HG03280 (cell line): ENCODE measurements at regions not wholly inside any gene's neighbourhood (a gene's known extent, or its start where the extent isn't known, plus 50 kb on each side); places are given as distances from the start of the nearest gene placed in this dataset.

ENCODE experiments used
- ATAC-seq: cut with Tn5 transposase; IDR thresholded peaks from one replicate; pipeline ENCODE4 v1.9.1; 2021; ENCODE audit warnings: mild to moderate bottlenecking, moderate library complexity; ENCODE audit not compliant: unreplicated experiment

DNA sequence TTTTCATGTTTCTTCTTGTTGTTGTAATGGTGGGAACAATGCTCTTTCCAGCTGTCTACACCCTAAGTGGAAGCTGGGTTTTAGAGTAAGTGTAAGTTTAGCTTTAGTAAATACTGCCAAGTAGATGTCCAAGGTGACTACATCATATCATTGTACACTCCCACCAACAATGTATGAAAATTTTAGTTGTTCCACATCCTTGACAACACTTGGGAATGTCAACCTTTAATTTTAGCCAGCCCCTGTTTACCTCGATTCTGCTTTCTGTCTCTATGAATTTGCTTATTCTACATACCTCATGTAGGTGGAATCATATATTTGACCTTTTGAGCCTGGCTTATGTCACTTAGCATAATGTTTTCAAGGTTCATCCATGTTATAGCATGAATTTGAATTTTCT, 93.0 kb downstream of the MTPAP start:
- no peak for ATAC-seq

DNA sequence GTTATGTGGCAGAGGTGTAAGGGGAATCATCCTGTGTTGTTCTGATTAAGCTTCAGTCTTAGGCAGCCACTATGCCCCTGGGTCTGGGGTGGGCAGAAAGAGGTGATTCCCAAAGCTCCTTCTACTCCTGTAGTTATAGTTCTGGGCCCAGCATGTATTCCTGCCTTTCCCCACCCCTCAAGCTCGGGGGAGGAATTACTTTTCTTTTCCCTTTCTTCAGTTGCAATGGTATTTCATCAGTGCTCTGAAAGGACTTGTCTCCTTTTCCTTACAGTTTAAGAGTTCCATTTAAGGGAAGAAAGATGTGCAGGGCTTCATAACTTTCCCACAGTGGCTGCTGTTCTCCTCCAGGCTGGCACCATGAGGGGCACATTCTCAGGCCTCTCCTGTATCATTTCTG, 94.2 kb downstream of the MTPAP start:
- ATAC-seq: no peak

DNA sequence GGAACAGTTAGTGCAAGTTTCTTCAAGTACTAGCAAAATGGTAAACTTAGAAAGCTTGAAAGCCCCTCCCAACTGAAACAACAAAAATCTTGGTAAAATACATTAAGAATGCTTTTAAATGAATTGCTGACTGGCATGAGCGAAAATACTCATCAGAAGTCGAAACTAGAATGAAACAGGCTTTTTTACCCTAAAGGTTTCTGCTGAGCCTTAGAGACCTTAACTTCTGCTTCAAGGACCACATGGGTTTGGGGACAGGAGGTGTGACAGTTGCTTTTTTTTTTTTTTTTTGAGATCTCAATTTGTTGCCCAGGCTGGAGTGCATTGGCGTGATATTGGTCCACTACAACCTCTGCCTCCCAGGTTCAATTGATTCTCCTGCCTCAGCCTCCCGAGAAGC, 100.3 kb downstream of the MTPAP start:
- ATAC-seq: no peak

DNA sequence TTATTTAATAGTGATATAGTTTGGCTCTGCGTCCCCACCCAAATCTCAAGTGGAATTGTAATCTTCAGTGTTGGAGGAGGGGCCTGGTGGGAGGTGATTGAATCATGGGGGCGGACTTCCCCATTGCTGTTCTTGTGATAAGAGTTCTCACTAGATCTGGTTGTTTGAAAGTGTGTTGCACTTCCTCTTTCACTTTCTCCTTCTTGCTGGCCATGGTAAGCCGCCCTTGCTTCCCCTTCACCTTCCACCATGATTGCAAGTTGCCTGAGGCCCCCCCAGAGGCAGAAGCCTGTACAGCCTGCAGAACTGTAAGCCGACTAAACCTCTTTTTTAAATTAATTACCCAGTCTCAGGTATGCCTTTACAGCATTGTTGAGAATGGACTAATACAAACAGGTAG, 101.4 kb downstream of the MTPAP start:
- ATAC-seq: no peak

DNA sequence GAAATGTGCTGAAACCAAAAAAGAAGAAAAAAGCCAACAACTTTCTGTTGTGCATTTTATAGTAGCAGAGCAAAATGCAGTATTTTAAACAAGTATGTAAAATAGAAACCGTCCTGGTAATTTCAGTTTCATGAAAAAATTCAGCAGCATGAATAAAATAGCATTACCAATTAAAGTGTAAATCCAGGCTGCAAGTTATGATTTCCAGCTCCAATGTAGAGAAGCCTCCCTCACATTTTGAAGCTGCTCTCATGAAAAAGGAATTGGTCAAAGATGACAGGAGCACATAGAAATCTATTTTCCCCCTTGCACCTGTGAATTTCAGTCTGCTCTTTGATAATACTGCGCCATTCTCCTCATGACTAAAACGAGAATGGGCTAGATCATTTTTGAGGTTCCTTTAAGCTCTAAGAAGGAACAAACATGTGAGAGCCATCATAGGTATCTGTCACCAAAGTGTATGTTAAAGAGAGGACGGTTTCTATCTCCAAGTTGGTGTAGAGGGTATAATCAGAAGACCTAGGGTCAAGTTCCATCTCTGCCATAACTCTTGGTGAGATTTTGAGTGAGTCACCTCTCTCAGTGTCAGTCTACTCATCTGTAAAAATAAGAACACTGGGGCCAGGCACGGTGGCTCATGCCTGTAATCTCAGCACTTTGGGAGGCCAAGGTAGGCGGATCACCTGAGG, 107.5 kb downstream of the MTPAP start:
- peak; percentile 50 for ATAC-seq

DNA sequence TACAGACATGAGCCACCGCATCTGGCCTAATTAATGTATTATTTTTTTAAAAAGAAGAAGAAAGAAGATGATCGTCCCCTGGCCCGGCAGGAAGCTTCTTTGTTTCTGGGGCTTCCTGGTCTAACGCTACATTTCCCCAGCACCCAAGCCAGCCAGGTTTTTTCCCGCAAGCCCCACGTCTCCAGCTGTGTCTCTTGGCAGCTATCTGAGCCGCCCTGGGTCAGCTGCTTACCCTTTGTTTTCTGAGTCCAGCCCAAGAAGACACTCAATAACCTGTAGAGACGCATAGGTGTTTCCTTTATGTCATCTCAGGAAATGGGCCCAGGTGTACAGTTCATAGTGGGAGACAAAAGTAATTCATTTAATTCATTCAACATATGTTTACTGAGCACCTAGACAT, 110.2 kb downstream of the MTPAP start:
- no peak for ATAC-seq

DNA sequence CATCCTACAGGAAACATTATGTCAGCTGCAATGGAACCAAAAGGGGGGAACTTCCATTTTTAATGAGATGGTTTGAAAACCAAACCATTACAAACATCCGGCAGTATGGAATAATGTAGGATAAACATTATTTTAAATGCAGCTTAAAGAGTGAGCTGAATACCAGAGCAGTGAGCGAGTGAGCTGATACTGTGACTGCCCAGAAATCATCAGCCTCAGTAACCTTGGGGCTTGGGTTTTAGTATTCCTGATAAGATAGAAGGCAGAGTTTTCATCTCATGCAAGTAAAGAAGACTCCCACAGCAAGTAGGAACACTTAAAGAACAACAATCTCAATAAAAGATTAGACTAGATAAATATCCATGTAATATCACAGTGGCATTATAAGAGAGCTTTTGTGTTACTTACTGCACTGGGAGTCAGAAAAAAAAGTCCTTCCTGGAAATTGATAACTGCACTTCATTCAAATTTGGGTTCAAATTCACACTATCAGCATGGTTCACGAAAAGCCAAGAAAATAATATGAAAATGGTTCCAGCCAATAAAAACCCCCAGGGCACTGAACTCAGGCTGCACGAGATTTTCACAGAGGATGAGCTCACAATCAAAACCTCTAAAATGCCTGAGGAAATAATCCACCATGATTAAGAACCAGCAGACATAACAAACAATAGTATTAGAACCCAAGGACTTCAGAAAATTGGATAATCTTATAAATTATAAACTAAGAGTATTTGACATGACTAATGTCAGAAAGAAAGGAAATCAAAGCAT, 115.7 kb downstream of the MTPAP start:
- ATAC-seq: no peak

DNA sequence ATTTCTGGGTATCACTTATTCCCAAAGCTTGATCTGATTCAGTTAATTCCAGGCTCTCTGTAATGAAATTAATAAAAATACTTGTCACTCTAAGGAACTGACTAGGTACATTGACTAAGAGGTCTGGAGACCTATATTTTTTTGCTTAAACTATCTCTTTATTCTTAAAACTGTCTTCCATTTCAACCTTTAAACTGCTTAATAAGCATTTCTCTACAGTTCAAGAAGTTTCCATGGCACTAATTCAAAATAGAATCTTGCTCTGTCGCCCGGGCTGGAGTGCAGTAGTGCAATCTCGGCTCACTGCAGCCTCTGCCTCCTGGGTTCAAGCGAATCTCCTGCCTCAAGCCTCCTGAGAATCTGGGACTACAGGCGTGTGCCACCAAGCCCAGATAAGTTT, 117.4 kb downstream of the MTPAP start:
- no peak for ATAC-seq

DNA sequence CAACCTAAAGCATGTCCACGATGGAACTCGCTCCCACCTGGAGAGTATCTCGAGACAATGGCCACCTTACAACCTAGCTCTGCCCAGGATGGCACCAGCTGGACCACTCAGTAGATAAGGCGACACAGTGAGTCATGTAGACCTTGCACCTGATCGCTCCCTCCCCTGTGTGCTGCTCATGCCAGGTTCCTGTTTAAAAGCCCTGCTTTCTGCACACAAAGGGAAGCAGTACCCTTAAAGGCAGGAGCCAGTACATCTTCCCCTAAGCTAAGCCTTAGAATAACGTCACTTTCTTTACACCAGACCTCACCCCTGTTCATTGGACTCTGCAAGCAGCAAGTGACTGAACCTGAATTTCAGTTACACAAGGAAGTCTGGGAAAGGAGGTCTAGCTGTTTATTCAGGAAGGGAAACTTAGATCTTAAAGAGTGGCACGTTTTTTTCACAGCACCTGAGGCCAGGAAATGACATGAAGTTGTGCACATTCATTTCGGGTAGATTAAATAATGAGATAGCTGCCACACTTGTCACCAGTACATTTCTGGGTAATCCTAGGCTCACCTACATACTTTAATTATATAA, 117.9 kb downstream of the MTPAP start:
- no peak for ATAC-seq

DNA sequence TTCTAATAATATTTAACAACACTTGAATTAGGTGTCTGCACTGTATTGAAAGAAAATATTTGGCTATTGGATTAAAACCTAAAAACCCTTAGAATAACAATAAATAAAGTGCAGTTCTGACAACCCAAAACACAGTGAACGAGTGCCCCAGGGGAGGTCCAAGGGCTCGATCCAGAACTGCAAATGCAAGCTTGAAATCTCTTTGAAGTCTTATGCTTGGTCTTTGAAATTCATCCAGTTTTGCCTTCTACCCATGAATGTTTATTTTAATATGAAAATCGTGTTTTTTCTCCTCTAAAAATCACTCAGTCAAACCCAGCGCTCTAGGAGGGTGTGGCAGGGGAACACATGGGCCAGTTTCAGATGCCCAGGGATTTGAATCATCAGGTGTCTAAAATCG, 119.5 kb downstream of the MTPAP start:
- no peak for ATAC-seq

DNA sequence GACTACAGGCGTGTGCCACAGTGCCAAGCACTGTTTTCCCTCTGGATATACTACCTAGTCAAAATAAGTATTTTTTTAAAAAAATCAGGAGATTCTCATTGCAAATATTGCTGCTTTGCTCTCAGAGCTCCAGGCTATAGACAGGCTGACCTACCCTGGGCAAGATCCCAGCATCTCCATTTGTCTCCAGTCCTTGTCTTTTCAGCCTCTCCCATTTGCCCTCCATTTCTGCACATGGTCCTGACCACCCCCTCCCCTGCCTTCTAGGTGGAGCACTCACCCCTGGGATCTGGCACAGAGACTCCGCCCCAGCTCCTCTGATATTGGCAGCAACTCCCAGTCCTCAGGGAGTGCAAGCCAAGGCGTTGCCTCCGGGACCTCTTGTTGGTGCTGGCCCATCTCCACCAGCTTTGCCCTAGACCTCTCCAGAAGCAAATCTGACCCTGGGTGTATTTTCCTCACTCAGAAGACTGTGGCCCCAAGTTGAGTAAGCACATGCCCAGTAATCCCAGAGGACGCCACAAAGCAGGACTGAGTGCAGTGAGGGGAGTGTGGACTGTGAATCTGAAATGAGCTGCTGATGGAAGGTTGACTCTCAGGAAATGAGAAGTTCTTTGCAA, 120.6 kb downstream of the MTPAP start:
- no peak for ATAC-seq

DNA sequence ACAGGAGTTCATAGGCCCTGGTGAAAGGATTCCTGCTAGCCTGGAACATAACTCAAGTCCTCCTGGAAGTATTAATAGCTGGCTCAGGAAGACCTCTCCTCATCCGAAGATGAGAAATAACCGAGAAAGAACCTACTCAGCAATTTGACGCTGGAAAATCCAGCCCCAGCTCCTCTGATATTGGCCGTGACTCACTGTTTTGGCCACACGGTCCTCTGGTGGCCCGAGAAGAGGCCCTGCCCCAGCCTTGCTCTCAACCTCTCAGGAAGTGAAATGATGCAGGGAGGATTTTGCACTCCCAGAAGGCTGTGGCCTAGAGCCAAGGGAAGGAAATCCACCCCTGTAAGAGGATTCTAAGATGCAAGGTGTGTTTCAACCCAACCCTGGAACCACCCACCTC, 121.6 kb downstream of the MTPAP start:
- ATAC-seq: no peak

DNA sequence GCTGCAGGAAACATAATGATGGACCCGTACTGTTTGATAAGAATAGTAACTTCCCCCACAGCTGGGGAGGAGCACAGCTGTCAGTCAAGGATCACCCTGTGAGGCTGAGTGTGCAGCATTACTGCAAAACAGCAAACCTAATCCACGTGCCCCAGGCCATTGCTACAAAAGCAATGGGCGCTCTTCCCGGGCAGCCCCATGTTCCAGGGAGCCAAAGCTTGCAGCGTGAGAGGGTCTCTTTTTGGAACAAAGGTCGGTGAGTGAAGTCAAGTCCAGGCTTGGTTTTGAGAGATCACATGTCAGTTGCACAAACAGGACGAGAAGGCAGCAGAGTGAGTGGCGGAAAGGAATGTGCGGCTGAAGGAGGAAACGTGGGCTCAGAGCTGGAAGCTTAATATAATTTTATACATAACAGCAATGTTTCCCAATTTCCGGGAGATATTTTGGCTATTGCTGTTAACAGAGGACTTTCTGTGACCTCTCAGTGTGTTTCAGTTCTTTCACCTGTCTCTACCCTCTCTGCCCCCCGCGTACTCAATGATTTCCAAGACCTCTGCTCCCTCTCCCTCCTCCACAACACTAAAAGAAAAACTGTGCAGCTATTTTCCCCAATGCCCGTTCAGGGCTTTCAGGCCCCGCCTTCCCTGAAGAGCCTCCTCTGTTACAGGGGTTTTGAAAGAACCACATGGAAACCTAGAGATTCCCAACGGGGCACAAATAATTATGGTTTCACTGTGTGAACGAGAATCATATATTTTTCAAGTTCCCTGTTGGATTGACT, 128.9 kb downstream of the MTPAP start:
- no peak for ATAC-seq

DNA sequence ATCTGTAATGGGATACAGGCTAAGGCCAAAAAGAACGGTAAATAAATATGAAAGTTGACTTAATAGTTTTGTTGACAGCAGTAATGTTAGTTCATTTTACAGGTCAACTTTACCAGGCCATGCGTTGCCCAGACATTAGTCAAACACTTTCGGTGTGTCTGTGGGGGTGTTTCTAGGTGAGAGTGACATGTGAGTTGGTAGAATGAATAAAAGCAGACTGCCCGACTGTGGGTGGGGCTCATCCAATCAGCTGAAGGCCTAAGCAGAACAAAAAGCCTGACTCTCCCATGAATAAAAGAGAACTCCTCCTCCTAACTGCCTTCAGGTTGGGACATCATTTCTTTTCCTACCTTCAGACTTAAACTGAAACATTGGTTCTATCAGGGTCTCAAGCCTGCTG, 132.3 kb downstream of the MTPAP start:
- no peak for ATAC-seq

DNA sequence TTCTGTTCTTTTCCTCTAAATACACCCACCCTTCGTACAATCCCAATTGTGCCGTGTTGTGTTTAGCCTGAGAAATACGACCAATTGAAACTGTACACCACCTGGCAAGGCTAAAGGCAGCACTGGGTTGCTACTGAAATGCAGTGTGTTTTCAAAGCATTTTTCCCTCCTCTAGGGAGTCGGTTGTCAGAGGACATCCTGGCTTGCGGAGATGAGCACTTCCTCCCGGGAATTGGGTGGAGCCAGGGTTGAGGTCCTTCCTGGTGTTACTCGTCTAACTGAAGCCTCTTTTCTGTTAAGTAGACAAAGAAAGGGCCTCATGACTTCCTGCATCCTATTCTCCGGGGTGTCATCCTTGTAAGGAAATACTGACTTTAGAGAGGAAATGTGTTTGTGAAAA, 133.5 kb downstream of the MTPAP start:
- no peak for ATAC-seq

DNA sequence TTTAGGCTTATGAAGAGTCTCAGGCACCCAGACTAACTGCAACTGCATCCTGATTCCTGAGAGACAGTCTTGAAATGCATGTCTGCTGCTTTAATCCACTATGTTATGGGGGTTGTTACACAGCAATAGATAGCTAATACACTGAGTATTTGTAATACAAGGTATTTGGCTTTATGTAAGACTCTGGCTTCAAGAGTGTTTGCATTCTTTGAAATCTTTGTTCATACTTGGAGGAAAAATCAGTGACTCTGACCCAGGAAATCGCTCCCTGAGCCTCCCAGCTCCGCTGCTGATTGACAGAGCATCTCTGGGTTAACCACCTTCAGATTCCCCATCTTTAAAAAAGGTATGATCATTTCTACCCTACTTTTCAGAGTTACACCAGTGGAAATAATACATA, 133.9 kb downstream of the MTPAP start:
- ATAC-seq: no peak

DNA sequence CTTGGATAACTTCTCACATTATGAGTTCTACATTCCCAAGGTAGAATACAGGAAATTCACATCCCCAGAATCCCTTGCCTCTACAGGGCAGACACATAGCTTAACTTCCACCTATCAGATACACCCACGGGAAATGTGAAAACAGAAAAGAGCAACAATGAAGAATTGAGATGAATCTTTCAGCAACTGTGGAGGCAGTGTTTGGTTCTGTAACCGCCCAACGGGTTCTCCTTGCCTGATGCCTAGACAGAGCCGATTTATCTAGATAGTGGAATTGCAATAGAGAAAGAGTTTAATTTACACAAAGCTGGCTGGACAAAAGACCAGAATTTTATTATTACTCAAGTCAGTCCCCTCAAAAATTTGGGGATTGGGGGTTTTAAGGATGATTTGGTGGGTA, 138.8 kb downstream of the MTPAP start:
- no peak for ATAC-seq

DNA sequence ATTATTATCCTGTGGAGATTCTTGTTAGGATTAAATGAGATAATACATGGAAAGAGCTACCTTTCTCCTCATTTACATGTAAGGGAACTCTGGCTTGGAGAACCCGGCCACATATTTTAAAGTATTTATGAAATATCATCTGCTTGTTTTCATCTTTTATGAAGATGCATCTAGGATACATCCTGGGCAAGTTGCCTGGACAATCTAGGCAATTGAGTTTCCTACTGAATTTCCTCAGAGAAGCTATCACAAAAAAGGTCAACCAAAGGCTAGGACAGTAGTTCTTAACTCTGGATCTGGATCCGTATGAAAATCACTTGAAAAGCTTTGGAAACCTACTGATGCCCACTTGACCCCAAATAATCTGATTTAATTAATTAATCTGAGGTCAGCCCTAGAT, 140.7 kb downstream of the MTPAP start:
- no peak for ATAC-seq

DNA sequence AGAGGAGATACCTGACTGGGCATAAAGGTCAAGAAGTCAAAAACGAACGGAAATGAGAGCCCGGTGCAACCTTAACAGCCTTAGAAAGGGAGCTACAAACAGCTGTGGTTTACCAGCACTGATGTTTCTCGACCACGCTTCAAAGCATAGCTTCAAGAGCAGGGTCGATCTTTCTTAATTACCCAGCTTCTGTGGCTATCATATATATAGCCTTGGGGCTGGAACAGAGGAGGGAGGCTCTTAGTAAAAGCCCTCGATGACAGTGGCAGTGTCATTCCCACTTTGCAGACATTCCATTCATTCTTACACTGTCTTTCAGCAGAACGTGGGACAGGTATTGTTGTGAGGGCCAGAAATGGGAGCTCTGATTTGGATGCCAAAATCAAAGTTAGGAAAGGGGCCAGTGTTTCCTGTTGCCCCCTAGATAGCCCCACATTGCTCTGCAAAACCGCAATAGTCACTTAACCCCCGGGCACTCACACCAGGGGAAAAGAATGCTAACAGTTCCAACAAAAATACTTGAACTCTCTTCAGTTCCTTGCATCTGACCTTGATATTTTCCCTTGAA, 141.5 kb downstream of the MTPAP start:
- ATAC-seq: no peak

DNA sequence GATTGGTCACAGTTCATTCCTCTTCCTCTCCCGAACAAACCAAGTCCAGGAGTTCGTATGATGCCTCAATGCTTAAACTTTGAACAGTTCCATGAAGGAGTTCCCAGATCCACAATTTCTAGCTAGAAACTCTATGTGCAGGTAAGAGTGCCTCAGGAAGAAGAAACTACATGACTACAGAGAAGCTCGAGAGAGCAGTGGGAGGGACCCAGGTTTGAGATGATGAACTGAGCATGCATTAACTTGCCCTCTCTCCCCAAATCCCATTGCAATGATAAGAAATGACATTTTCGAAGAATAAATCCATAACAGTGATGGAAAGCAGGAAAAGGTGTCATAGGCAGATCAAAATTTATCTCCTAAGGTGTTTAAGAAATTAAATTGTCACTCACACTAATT, 140.6 kb upstream of the JCAD start:
- no peak for ATAC-seq
